ENCODE measurements at regions not wholly inside any gene's neighbourhood (a gene's known extent, or its start where the extent isn't known, plus 50 kb on each side); places are given as distances from the start of the nearest gene placed in this dataset.
"Not testable (repeated sequence)": the region's sequence is repeated elsewhere in the genome, so short reads cannot be mapped to it uniquely, and the experiment has no call there.

GRCh38 chr17:22102177-22102576, 409.9 kb downstream of the KCNJ18 start:
- ChIA-PET CTCF (no interaction called here), POLR2A (no interaction called here)
- Mint-ChIP-seq H3K4me1 (ENCODE audit: low read depth, unreplicated experiment) (no peaks in the 10 kb centered on the region), H3K27ac (ENCODE audit: unreplicated experiment) (no peak overlapping the region), H3K4me3 (ENCODE audit: unreplicated experiment) (no peak overlapping the region), H3K9me3 (ENCODE audit: unreplicated experiment) (no peaks in the 10 kb centered on the region), H3K36me3 (ENCODE audit: insufficient read depth, unreplicated experiment) (no peaks in the 10 kb centered on the region), H3K27me3 (ENCODE audit: insufficient read depth, unreplicated experiment) (peaks cover 4% of the 10 kb centered on the region)
- Histone ChIP-seq H3K4me1 (no peaks in the 10 kb centered on the region), H3K36me3 (ENCODE audit: control insufficient read depth, insufficient read depth, low read length) (no peaks in the 10 kb centered on the region), H3K4me3 (ENCODE audit: low read depth, low read length) (no peak overlapping the region), H3K27me3 (replicated peaks; ENCODE audit: control insufficient read depth, insufficient read depth, low read length) (no peaks in the 10 kb centered on the region), H3K9me3 (no peaks in the 10 kb centered on the region)
- no TSS peak for BruUV-seq (replicated peaks)
- intact Hi-C loops (cut with micrococcal nuclease; ENCODE audit: unreplicated experiment) = no loop called here
- DNase-seq = no peak
- TF ChIP-seq, protein P1, sequence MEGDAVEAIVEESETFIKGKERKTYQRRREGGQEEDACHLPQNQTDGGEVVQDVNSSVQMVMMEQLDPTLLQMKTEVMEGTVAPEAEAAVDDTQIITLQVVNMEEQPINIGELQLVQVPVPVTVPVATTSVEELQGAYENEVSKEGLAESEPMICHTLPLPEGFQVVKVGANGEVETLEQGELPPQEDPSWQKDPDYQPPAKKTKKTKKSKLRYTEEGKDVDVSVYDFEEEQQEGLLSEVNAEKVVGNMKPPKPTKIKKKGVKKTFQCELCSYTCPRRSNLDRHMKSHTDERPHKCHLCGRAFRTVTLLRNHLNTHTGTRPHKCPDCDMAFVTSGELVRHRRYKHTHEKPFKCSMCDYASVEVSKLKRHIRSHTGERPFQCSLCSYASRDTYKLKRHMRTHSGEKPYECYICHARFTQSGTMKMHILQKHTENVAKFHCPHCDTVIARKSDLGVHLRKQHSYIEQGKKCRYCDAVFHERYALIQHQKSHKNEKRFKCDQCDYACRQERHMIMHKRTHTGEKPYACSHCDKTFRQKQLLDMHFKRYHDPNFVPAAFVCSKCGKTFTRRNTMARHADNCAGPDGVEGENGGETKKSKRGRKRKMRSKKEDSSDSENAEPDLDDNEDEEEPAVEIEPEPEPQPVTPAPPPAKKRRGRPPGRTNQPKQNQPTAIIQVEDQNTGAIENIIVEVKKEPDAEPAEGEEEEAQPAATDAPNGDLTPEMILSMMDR (IDR thresholded peaks at IDR 0.05; ENCODE audit: insufficient read depth in 1 of 2, low read depth in 1 of 2, low read length in 1 of 2, severe bottlenecking in 1 of 2, unreplicated experiment in 1 of 2) = no peak

GRCh38 chr17:22116720-22117119, 424.4 kb downstream of the KCNJ18 start:
- H3K4me1 ChIP-seq; H3K27me3 Mint-ChIP-seq (ENCODE audit: insufficient read depth, unreplicated experiment); BruUV-seq (replicated peaks); intact Hi-C loops (cut with micrococcal nuclease; ENCODE audit: unreplicated experiment); H3K27me3 ChIP-seq (replicated peaks; ENCODE audit: control insufficient read depth, insufficient read depth, low read length); H3K9me3 Mint-ChIP-seq (ENCODE audit: unreplicated experiment); H3K36me3 ChIP-seq (ENCODE audit: control insufficient read depth, insufficient read depth, low read length); H3K27ac Mint-ChIP-seq (ENCODE audit: unreplicated experiment); CTCF ChIA-PET; POLR2A ChIA-PET; DNase-seq; H3K36me3 Mint-ChIP-seq (ENCODE audit: insufficient read depth, unreplicated experiment); H3K4me1 Mint-ChIP-seq (ENCODE audit: low read depth, unreplicated experiment); H3K4me3 Mint-ChIP-seq (ENCODE audit: unreplicated experiment); H3K9me3 ChIP-seq; H3K4me3 ChIP-seq (ENCODE audit: low read depth, low read length): not testable (repeated sequence)

DNA sequence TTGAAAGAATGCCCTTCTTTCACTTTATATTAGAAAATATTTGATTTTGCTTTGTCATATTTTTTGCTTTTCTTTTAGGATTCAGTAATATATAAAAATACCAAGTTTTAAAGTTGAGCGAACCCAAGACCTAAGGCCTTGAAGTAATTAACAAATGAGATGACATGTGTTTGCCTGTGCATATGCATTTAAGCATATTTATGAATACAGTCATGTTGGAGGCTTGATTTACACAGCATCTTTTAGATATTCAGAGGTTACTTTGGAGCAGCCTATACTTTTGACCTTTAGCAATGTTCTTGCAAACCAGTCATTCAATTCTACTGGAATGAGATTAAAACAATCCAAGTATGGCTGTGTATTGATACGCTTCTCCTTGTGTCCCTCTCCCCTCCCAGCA, 425.1 kb downstream of the KCNJ18 start:
- H3K27me3 ChIP-seq (replicated peaks; ENCODE audit: control insufficient read depth, insufficient read depth, low read length); intact Hi-C loops (cut with micrococcal nuclease; ENCODE audit: unreplicated experiment); H3K9me3 Mint-ChIP-seq (ENCODE audit: unreplicated experiment); H3K27ac Mint-ChIP-seq (ENCODE audit: unreplicated experiment); H3K9me3 ChIP-seq; CTCF ChIA-PET; H3K36me3 ChIP-seq (ENCODE audit: control insufficient read depth, insufficient read depth, low read length); H3K4me1 ChIP-seq; H3K36me3 Mint-ChIP-seq (ENCODE audit: insufficient read depth, unreplicated experiment); DNase-seq; BruUV-seq (replicated peaks); H3K4me1 Mint-ChIP-seq (ENCODE audit: low read depth, unreplicated experiment); POLR2A ChIA-PET; H3K4me3 ChIP-seq (ENCODE audit: low read depth, low read length); H3K27me3 Mint-ChIP-seq (ENCODE audit: insufficient read depth, unreplicated experiment); H3K4me3 Mint-ChIP-seq (ENCODE audit: unreplicated experiment): not testable (repeated sequence)

DNA sequence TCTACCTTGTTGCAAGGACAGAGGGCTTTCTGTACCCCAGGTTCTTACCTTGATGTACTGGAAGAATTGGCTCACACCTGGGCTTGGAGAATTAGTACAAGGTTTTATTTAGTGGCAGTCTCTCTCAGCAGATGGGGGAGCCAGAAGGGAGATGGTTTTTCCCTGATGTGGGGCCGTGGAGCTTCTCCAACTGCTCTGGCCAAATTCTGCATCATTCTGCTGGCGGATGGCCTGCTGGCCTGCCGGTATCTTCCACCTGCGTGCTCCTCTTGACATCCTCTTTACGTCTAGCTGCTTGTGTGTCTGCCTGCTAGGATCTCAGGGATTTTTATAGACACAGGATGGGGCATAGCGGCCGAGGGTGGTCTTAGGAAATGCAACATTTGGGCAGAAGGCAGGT, 426.7 kb downstream of the KCNJ18 start:
- H3K36me3 Mint-ChIP-seq (ENCODE audit: insufficient read depth, unreplicated experiment); H3K4me3 ChIP-seq (ENCODE audit: low read depth, low read length); H3K27me3 ChIP-seq (replicated peaks; ENCODE audit: control insufficient read depth, insufficient read depth, low read length); DNase-seq; POLR2A ChIA-PET; CTCF ChIA-PET; H3K4me1 Mint-ChIP-seq (ENCODE audit: low read depth, unreplicated experiment); H3K27me3 Mint-ChIP-seq (ENCODE audit: insufficient read depth, unreplicated experiment); intact Hi-C loops (cut with micrococcal nuclease; ENCODE audit: unreplicated experiment); H3K9me3 ChIP-seq; H3K4me3 Mint-ChIP-seq (ENCODE audit: unreplicated experiment); H3K4me1 ChIP-seq; H3K36me3 ChIP-seq (ENCODE audit: control insufficient read depth, insufficient read depth, low read length); BruUV-seq (replicated peaks); H3K27ac Mint-ChIP-seq (ENCODE audit: unreplicated experiment); H3K9me3 Mint-ChIP-seq (ENCODE audit: unreplicated experiment): not testable (repeated sequence)

- H3K27me3 Mint-ChIP-seq (ENCODE audit: insufficient read depth, unreplicated experiment); H3K4me1 ChIP-seq; intact Hi-C loops (cut with micrococcal nuclease; ENCODE audit: unreplicated experiment); H3K36me3 Mint-ChIP-seq (ENCODE audit: insufficient read depth, unreplicated experiment); H3K36me3 ChIP-seq (ENCODE audit: control insufficient read depth, insufficient read depth, low read length); H3K27ac Mint-ChIP-seq (ENCODE audit: unreplicated experiment); H3K9me3 Mint-ChIP-seq (ENCODE audit: unreplicated experiment); H3K4me1 Mint-ChIP-seq (ENCODE audit: low read depth, unreplicated experiment); CTCF ChIA-PET; POLR2A ChIA-PET; DNase-seq; BruUV-seq (replicated peaks); H3K9me3 ChIP-seq; H3K4me3 Mint-ChIP-seq (ENCODE audit: unreplicated experiment); H3K27me3 ChIP-seq (replicated peaks; ENCODE audit: control insufficient read depth, insufficient read depth, low read length); H3K4me3 ChIP-seq (ENCODE audit: low read depth, low read length): not testable (repeated sequence)
These were observed 427.4 kb downstream of the KCNJ18 start for GRCh38 chr17:22119751-22120150.
